ENCODE measurements at regions not wholly inside any gene's neighbourhood (a gene's known extent, or its start where the extent isn't known, plus 50 kb on each side); places are given as distances from the start of the nearest gene placed in this dataset.

DNA sequence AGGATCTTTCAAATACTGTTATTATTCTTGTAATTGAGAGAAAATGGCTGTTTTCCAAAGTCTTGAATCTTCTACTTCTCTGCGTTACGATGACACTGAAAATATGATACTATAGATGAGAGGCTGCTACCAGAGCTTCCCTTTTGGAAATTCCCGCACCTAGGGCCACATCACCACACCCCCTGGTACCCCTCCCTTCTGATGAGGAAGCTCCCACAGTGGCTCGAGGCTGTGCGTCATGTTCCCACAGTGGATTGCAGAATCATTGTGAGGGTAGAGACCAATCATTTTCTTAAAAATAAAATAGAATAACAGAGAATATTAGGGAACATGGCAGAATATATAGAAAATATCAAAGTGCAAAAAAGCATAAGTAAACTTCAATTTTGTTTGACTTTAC is 268.9 kb upstream of the SMIM21 start (continued):
- TF ChIP-seq, protein P1, sequence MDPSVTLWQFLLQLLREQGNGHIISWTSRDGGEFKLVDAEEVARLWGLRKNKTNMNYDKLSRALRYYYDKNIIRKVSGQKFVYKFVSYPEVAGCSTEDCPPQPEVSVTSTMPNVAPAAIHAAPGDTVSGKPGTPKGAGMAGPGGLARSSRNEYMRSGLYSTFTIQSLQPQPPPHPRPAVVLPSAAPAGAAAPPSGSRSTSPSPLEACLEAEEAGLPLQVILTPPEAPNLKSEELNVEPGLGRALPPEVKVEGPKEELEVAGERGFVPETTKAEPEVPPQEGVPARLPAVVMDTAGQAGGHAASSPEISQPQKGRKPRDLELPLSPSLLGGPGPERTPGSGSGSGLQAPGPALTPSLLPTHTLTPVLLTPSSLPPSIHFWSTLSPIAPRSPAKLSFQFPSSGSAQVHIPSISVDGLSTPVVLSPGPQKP (CRISPR knock-in tag; IDR thresholded peaks at IDR 0.05), result no peak
- TF ChIP-seq BRCA1 (IDR thresholded peaks at IDR 0.05), result no peak
- no peak for TF ChIP-seq BRCA1 (CRISPR knock-in tag; IDR thresholded peaks at IDR 0.05)
- TF ChIP-seq CHD1 (IDR thresholded peaks at IDR 0.05; ENCODE audit: low read length), result no peak
- no peak for TF ChIP-seq TCF7 (IDR thresholded peaks at IDR 0.05; ENCODE audit: borderline replicate concordance)
- TF ChIP-seq ZNF263 (CRISPR knock-in tag; IDR thresholded peaks at IDR 0.05; ENCODE audit: borderline replicate concordance), result no peak
- no peak for TF ChIP-seq E2F3 (CRISPR knock-in tag; IDR thresholded peaks at IDR 0.05)
- TF ChIP-seq ZNF445 (CRISPR knock-in tag; IDR thresholded peaks at IDR 0.05; ENCODE audit: low read depth), result no peak

DNA sequence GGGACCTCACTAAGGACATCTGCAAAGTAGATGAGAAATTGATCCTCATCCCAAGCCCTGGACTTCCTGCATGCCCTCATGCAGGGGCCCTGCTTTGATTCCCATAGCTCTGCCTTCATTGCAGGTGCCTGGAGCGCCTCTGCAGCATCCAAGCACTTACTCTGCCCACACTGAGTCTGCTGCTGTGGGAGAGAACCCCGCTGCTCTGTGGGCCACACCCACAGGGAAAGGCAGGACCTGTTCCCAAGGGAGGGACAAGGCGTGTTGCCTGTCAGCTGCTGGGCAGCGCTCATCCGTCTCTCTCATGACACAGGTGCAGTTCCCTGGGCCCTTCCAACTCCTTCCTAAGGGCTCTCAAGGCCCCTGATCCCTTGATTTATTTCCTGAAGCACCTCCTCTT is 266.8 kb upstream of the SMIM21 start:
- Histone ChIP-seq H3K4me2 (ENCODE audit: insufficient read depth, low read length) (no peak overlapping the region), H3K9me3 (replicated peaks; ENCODE audit: control insufficient read depth, insufficient read depth, low read depth, low read length) (no peaks in the 10 kb centered on the region), H3K27ac (ENCODE audit: extremely low read depth, low read depth, low read length) (no peak overlapping the region), H3K4me1 (replicated peaks in 1 of 2; ENCODE audit: control insufficient read depth in 2 of 2, insufficient read depth in 2 of 2, low read length in 2 of 2) (no peaks in the 10 kb centered on the region), H3K36me3 (ENCODE audit: control insufficient read depth, insufficient read depth, low read length) (no peaks in the 10 kb centered on the region), H4K20me1 (replicated peaks; ENCODE audit: control insufficient read depth, insufficient read depth, low read length) (no peaks in the 10 kb centered on the region), H3K27me3 (ENCODE audit: control insufficient read depth in 2 of 2, insufficient read depth in 2 of 2, low read length in 2 of 2) (no peaks in the 10 kb centered on the region), H3K9ac (ENCODE audit: insufficient read depth in 1 of 2, low read depth in 2 of 2, low read length in 2 of 2) (no peak overlapping the region), H3K79me2 (ENCODE audit: control insufficient read depth, insufficient read depth, low read length) (no peaks in the 10 kb centered on the region), H3K9me1 (ENCODE audit: control insufficient read depth, insufficient read depth, low read length) (no peaks in the 10 kb centered on the region), H3K4me3 (no peak overlapping the region), H2AFZ (ENCODE audit: low read depth, low read length) (no peak overlapping the region)
- no TSS peak for BruUV-seq (replicated peaks)
- ATAC-seq, result no peak
- no peak for FAIRE-seq
- CTCF ChIA-PET (ENCODE audit: low intra/inter-chr PET ratio), result no interaction called here
- in situ Hi-C loops (cut with MboI), result no loop called here
- intact Hi-C loops (cut with micrococcal nuclease), result no loop called here
- TF ChIP-seq DNMT1 (IDR thresholded peaks at IDR 0.05), result no peak
- no peak for TF ChIP-seq EP300 (IDR thresholded peaks at IDR 0.05; ENCODE audit: low read length)
- 0% methylated on average over 2 of the region's 5 CpGs for WGBS (ENCODE audit: insufficient coverage, low coverage, missing lambda C conversion rate)
- DNase-seq (ENCODE audit: extremely low read depth in 1 of 4, low spot score in 3 of 4), result no peak
- POLR2A ChIA-PET, result no interaction called here

Data from K562 (cell line).